PC-3 (cell line): ENCODE measurements at regions not wholly inside any gene's neighbourhood (a gene's known extent, or its start where the extent isn't known, plus 50 kb on each side); places are given as distances from the start of the nearest gene placed in this dataset.

Source experiments
- ATAC-seq: fragments of 200-7000 bp; cut with Tn5 transposase; 2 replicates; pipeline ENCODE4 v1.9.1; 2020; ENCODE audit warnings: mild to moderate bottlenecking, moderate library complexity
- BruUV-seq: library from RNA; stranded (reverse); fragments of 400-500 nt; replicated peaks from 2 replicates; lab custom pipeline; 2021; lab: Mats Ljungman, UMichigan
- CTCF ChIA-PET: fragments of 300-600 bp; sonication (Branson Sonifier 250); formaldehyde crosslinking; loops from one replicate; lab custom pipeline; 2022; ENCODE audit warnings: antibody characterized with exemption; lab: Charles Lee
- POLR2A ChIA-PET: fragments of 300-600 bp; sonication (Branson Sonifier 250); formaldehyde crosslinking; loops from one replicate; lab custom pipeline; 2022; ENCODE audit warnings: antibody characterized with exemption; ENCODE audit not compliant: unreplicated experiment; lab: Charles Lee
- DNase-seq: peaks from one replicate; pipeline ENCODE4 v3.0.0-alpha.2; 2015
- H2AFZ ChIP-seq: fragments of 300-600 bp; sonication (generic); 2 replicates; pipeline ENCODE4 v1.6.0; 2016; ENCODE audit warnings: antibody characterized with exemption, low read length
- H3F3A ChIP-seq: fragments of 300-600 bp; sonication (generic); one replicate; pipeline ENCODE4 v1.6.0; 2017; ENCODE audit warnings: antibody characterized with exemption, low read length, control low read depth, mild to moderate bottlenecking; ENCODE audit not compliant: unreplicated experiment
- H3K27ac ChIP-seq: fragments of 300-600 bp; sonication (generic); 2 replicates; pipeline ENCODE4 v1.5.1; 2016; ENCODE audit warnings: mild to moderate bottlenecking, low read length
- H3K27me3 ChIP-seq: fragments of 300-600 bp; sonication (generic); 2 replicates; pipeline ENCODE4 v1.6.1; 2016; ENCODE audit warnings: low read length, mixed read lengths
- H3K36me3 ChIP-seq: fragments of 300-600 bp; sonication (generic); 2 replicates; pipeline ENCODE4 v1.6.1; 2016; ENCODE audit warnings: low read depth, mixed run types, low read length, mixed read lengths
- H3K4me1 ChIP-seq: fragments of 300-600 bp; sonication (generic); 2 replicates; pipeline ENCODE4 v1.5.1; 2016; ENCODE audit warnings: low read length; ENCODE audit not compliant: insufficient read depth
- H3K4me2 ChIP-seq: fragments of 300-600 bp; sonication (generic); 2 replicates; pipeline ENCODE4 v1.6.0; 2016; ENCODE audit warnings: low read length
- H3K4me3 ChIP-seq: fragments of 300-600 bp; sonication (generic); 2 replicates; pipeline ENCODE4 v1.5.1; 2016; ENCODE audit warnings: mild to moderate bottlenecking, low read length, mixed read lengths
- H3K79me2 ChIP-seq: fragments of 300-600 bp; sonication (generic); 2 replicates; pipeline ENCODE4 v1.6.1; 2017; ENCODE audit warnings: low read length, mixed read lengths
- H3K9ac ChIP-seq: fragments of 300-600 bp; sonication (generic); 2 replicates; pipeline ENCODE4 v1.6.0; 2016; ENCODE audit warnings: mild to moderate bottlenecking, low read length
- H3K9me2 ChIP-seq: fragments of 300-600 bp; sonication (generic); replicated peaks from 2 replicates; pipeline ENCODE4 v1.6.1; 2016; ENCODE audit warnings: mixed run types, low read length, mixed read lengths
- H3K9me3 ChIP-seq: fragments of 300-600 bp; sonication (generic); 2 replicates; pipeline ENCODE4 v1.6.1; 2016; ENCODE audit warnings: low read length, mixed read lengths
- H4K20me1 ChIP-seq: fragments of 300-600 bp; sonication (generic); 2 replicates; pipeline ENCODE4 v1.6.1; 2016; ENCODE audit warnings: low read length, mixed read lengths
- CTCF ChIP-seq: fragments of 300-600 bp; sonication (generic); conservative IDR thresholded peaks from 2 replicates; pipeline ENCODE4 v1.5.1; 2017; ENCODE audit warnings: antibody characterized with exemption, low read depth, mild to moderate bottlenecking, low read length
- EZH2 ChIP-seq: fragments of 300-600 bp; sonication (generic); IDR thresholded peaks from one replicate; pipeline ENCODE4 v1.6.1; 2017; ENCODE audit warnings: antibody characterized with exemption, mild to moderate bottlenecking, low read length; ENCODE audit not compliant: unreplicated experiment
- EZH2phosphoT487 ChIP-seq: fragments of 300-600 bp; sonication (generic); IDR thresholded peaks from 2 replicates; pipeline ENCODE4 v1.6.1; 2018; ENCODE audit warnings: mild to moderate bottlenecking, antibody characterized with exemption, low read length, borderline replicate concordance
- intact Hi-C: fragments of 100-400 bp; cut with micrococcal nuclease; formaldehyde crosslinking; loops from 2 replicates; pipeline ENCODE4 v1.9.0; 2023

DNA sequence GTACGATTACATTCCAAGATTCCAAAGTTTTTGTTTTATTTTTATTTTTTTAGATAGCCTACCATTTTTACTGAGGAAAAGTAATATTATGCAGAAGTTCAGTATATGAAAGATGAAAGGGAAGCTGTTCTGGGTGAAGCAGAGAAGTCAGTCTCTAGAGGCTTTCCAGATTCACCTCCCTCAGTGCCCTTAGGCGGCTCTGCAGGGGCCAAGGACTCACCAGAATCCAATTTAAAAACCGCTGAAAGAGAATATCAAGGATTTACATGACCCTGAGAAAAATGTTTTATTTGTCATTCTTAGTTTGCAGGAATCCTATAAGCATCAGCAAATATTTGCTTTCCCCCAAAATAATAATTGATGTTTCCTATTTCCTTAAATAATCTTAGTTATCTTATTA lies 1084.6 kb upstream of the ARRDC3 start:
- H3K4me2 ChIP-seq, result no peak overlapping the region
- TF ChIP-seq EZH2phosphoT487, result no peak
- H3K4me3 ChIP-seq, result no peak overlapping the region
- intact Hi-C loops, result no loop called here
- no TSS peak for BruUV-seq
- no peaks in the 10 kb centered on the region for H4K20me1 ChIP-seq
- ChIA-PET POLR2A (no interaction called here), CTCF (no interaction called here)
- H3K27me3 ChIP-seq, result no peaks in the 10 kb centered on the region
- no peak for DNase-seq
- H3K4me1 ChIP-seq, result no peaks in the 10 kb centered on the region
- no peaks in the 10 kb centered on the region for H3K9me3 ChIP-seq
- H3F3A ChIP-seq, result no peaks in the 10 kb centered on the region
- no peak overlapping the region for H2AFZ ChIP-seq
- no peaks in the 10 kb centered on the region for H3K79me2 ChIP-seq
- H3K9ac ChIP-seq, result no peak overlapping the region
- H3K36me3 ChIP-seq, result no peaks in the 10 kb centered on the region
- no peak for ATAC-seq
- no peaks in the 10 kb centered on the region for H3K9me2 ChIP-seq
- H3K27ac ChIP-seq, result no peak overlapping the region

DNA sequence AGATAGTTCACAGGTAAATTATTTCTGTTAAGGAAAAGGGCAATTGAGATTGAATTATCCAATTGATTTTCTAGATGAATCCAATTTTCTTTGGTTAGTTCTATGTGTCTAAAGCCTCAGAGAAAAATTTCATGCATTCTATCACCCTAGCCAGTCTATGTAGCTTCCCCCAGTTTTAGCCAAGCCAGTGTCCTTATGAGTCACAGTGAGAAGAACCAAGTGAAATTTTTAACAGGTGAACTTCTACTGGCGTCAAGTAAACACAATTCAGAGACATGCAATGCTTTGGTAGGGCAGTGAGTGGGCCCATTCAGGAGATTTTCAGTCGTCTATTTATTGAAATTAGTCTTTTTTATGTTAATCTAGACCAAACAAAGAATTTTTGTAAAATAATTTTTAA lies 1077.4 kb upstream of the ARRDC3 start:
- TF ChIP-seq EZH2 (no peak), CTCF (no peak), EZH2phosphoT487 (no peak)
- Histone ChIP-seq H3K36me3 (no peaks in the 10 kb centered on the region), H3K27me3 (no peaks in the 10 kb centered on the region), H3F3A (no peaks in the 10 kb centered on the region), H3K9me2 (no peaks in the 10 kb centered on the region), H3K4me1 (no peaks in the 10 kb centered on the region), H3K9me3 (no peaks in the 10 kb centered on the region), H3K9ac (no peak overlapping the region), H3K4me2 (no peak overlapping the region), H3K4me3 (no peak overlapping the region), H3K27ac (no peak overlapping the region), H2AFZ (no peak overlapping the region), H3K79me2 (no peaks in the 10 kb centered on the region), H4K20me1 (no peaks in the 10 kb centered on the region)
- ChIA-PET CTCF (no interaction called here), POLR2A (no interaction called here)
- intact Hi-C loops, result no loop called here
- DNase-seq (no peak), ATAC-seq (no peak)
- BruUV-seq, result no TSS peak

DNA sequence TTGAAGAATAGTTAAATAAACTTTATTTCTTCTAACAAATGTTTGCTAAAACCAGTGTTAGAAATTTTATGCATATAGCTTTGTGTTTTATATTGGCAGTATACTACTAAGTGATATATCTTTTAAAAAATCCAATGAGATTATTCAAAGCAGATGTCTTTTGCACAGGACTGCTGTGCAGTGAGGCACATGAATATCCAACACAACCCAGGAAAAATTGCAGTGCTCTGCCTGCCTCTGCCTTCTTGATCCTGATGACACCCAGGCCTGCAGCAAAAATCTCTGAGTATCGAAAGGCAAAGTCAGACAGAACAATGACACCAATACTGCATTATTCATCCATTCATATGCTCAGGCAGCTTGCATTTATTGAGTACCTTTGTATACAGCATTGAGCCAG lies 1076.5 kb upstream of the ARRDC3 start:
- Histone ChIP-seq H3K4me1 (no peaks in the 10 kb centered on the region), H3K4me3 (no peak overlapping the region), H3K27ac (no peak overlapping the region), H3K36me3 (no peaks in the 10 kb centered on the region), H3K27me3 (no peaks in the 10 kb centered on the region), H3K9me2 (no peaks in the 10 kb centered on the region), H3K9ac (no peak overlapping the region), H2AFZ (no peak overlapping the region), H3K9me3 (no peaks in the 10 kb centered on the region), H3K4me2 (no peak overlapping the region), H3K79me2 (no peaks in the 10 kb centered on the region), H3F3A (no peaks in the 10 kb centered on the region), H4K20me1 (no peaks in the 10 kb centered on the region)
- TF ChIP-seq EZH2phosphoT487 (no peak), EZH2 (no peak), CTCF (no peak)
- intact Hi-C loops, result no loop called here
- ChIA-PET POLR2A (no interaction called here), CTCF (no interaction called here)
- BruUV-seq, result no TSS peak
- DNase-seq (no peak), ATAC-seq (no peak)
